Osteoblast (primary cell): ENCODE measurements at regions not wholly inside any gene's neighbourhood (a gene's known extent, or its start where the extent isn't known, plus 50 kb on each side); places are given as distances from the start of the nearest gene placed in this dataset.

ENCODE experiments used
- DNase-seq: peaks from one replicate; pipeline ENCODE4 v3.0.0; 2011; ENCODE audit warnings: low spot score, mixed read lengths; ENCODE audit not compliant: insufficient read length; ENCODE audit errors: missing footprints
- H2AFZ ChIP-seq: 2 replicates; pipeline ENCODE4 v1.6.0; 2011; ENCODE audit warnings: mild to moderate bottlenecking, low read length
- H3K27ac ChIP-seq: 2 replicates; pipeline ENCODE4 v1.5.1; 2011; ENCODE audit warnings: mild to moderate bottlenecking, low read depth, low read length, moderate library complexity
- H3K27me3 ChIP-seq: 2 replicates; pipeline ENCODE4 v1.6.0; 2012; ENCODE audit warnings: mild to moderate bottlenecking, control low read depth, inconsistent platforms, low read length, moderate library complexity; ENCODE audit not compliant: insufficient read depth
- H3K36me3 ChIP-seq: 2 replicates; pipeline ENCODE4 v1.5.1; 2011; ENCODE audit warnings: mild to moderate bottlenecking, low read length, control low read depth, moderate library complexity; ENCODE audit not compliant: insufficient read depth
- H3K4me1 ChIP-seq: 2 replicates; pipeline ENCODE4 v1.5.1; 2011; ENCODE audit warnings: mild to moderate bottlenecking, low read length, control low read depth, moderate library complexity; ENCODE audit not compliant: insufficient read depth
- H3K4me2 ChIP-seq: 2 replicates; pipeline ENCODE4 v1.6.0; 2011; ENCODE audit warnings: mild to moderate bottlenecking, low read length; ENCODE audit not compliant: insufficient read depth
- H3K4me3 ChIP-seq: fragments of 200-600 bp; sonication (generic); 3 replicates; pipeline ENCODE4 v1.5.1; 2012; ENCODE audit warnings: mild to moderate bottlenecking, low read length, inconsistent platforms; ENCODE audit not compliant: insufficient read depth
- H3K79me2 ChIP-seq: 2 replicates; pipeline ENCODE4 v1.6.0; 2012; ENCODE audit warnings: mild to moderate bottlenecking, low read length, control low read depth, inconsistent platforms; ENCODE audit not compliant: insufficient read depth
- H3K9me3 ChIP-seq: 2 replicates; pipeline ENCODE4 v1.5.1; 2011; ENCODE audit warnings: low read depth, low read length, control low read depth
- H4K20me1 ChIP-seq: 2 replicates; pipeline ENCODE4 v1.6.0; 2012; ENCODE audit warnings: mild to moderate bottlenecking, low read length, control low read depth; ENCODE audit not compliant: insufficient read depth
- TF ChIP-seq, protein P1 (sequence below): IDR thresholded peaks from 2 replicates; pipeline ENCODE4 v1.5.1; 2011; ENCODE audit warnings: mild to moderate bottlenecking, low read depth, low read length, moderate library complexity; ENCODE audit errors: extremely low read depth

- no peaks in the 10 kb centered on the region for H3K36me3 ChIP-seq
- no peaks in the 10 kb centered on the region for H3K79me2 ChIP-seq
- TF ChIP-seq, protein P1, sequence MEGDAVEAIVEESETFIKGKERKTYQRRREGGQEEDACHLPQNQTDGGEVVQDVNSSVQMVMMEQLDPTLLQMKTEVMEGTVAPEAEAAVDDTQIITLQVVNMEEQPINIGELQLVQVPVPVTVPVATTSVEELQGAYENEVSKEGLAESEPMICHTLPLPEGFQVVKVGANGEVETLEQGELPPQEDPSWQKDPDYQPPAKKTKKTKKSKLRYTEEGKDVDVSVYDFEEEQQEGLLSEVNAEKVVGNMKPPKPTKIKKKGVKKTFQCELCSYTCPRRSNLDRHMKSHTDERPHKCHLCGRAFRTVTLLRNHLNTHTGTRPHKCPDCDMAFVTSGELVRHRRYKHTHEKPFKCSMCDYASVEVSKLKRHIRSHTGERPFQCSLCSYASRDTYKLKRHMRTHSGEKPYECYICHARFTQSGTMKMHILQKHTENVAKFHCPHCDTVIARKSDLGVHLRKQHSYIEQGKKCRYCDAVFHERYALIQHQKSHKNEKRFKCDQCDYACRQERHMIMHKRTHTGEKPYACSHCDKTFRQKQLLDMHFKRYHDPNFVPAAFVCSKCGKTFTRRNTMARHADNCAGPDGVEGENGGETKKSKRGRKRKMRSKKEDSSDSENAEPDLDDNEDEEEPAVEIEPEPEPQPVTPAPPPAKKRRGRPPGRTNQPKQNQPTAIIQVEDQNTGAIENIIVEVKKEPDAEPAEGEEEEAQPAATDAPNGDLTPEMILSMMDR: no peak
- no peaks in the 10 kb centered on the region for H3K4me1 ChIP-seq
- H3K27ac ChIP-seq: no peak overlapping the region
- no peaks in the 10 kb centered on the region for H4K20me1 ChIP-seq
- H3K9me3 ChIP-seq: no peaks in the 10 kb centered on the region
- H3K4me3 ChIP-seq: no peak overlapping the region
- H3K27me3 ChIP-seq: no peaks in the 10 kb centered on the region
- no peak overlapping the region for H3K4me2 ChIP-seq
- H2AFZ ChIP-seq: no peak overlapping the region
- DNase-seq: no peak
Observed at GRCh38 chr2:180261976-180262375, 254.9 kb upstream of the CWC22 start.

DNA sequence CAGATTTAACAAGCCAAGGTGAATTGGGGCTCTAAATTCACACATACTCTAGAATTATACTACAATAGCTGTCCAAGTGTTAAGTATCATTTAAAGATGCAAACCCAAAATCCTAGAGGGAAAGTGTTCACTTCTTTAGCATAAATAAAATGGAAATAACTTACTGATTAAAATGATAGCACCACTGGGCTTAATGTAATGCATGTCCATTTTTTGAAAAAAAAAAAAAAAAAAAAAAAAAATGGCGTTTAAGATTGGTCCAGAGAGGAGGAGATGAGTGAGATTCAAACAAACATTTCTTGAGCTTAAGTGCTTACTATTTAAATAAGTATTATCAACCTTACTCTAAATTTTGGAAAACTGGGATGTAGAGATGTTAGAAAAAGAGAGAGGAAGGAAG is 251.5 kb upstream of the CWC22 start:
- Histone ChIP-seq H4K20me1 (no peaks in the 10 kb centered on the region), H3K4me3 (no peak overlapping the region), H3K27me3 (no peaks in the 10 kb centered on the region), H3K36me3 (no peaks in the 10 kb centered on the region), H3K4me1 (no peaks in the 10 kb centered on the region), H3K4me2 (no peak overlapping the region), H3K27ac (no peak overlapping the region), H3K79me2 (no peaks in the 10 kb centered on the region), H3K9me3 (no peaks in the 10 kb centered on the region), H2AFZ (no peak overlapping the region)
- TF ChIP-seq, protein P1: no peak
- no peak for DNase-seq

DNA sequence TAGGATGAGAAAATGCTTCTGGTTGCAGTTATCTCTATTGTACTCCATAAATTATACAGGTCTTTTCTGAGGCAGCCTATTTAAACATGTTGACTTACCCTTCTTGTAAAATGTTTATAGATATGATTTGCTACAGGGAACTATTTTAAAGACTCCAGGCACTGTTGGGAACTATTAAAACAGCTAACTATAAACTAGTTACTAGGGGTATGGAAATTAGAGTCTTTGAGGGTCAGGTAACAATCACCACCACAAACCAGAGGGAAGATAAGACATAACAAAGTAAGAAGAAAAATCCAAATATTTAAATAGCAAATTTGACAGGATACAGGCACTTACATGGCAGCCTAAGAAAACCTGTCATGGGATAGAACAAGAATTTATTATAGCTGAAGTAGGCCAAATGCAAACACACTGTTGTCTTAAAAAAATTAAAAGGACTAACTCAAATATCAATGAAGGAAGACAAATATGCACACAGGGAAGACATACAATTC is 251.0 kb upstream of the CWC22 start:
- Histone ChIP-seq H3K4me2 (no peak overlapping the region), H4K20me1 (no peaks in the 10 kb centered on the region), H3K36me3 (no peaks in the 10 kb centered on the region), H3K4me1 (no peaks in the 10 kb centered on the region), H2AFZ (no peak overlapping the region), H3K9me3 (no peaks in the 10 kb centered on the region), H3K27ac (no peak overlapping the region), H3K79me2 (no peaks in the 10 kb centered on the region), H3K4me3 (no peak overlapping the region), H3K27me3 (no peaks in the 10 kb centered on the region)
- no peak for DNase-seq
- TF ChIP-seq, protein P1: no peak

- Histone ChIP-seq H3K4me2 (no peak overlapping the region), H4K20me1 (no peaks in the 10 kb centered on the region), H2AFZ (no peak overlapping the region), H3K27ac (no peak overlapping the region), H3K79me2 (no peaks in the 10 kb centered on the region), H3K4me3 (no peak overlapping the region), H3K36me3 (no peaks in the 10 kb centered on the region), H3K27me3 (no peaks in the 10 kb centered on the region), H3K9me3 (no peaks in the 10 kb centered on the region), H3K4me1 (no peaks in the 10 kb centered on the region)
- no peak for DNase-seq
- TF ChIP-seq, protein P1: no peak
Observed at GRCh38 chr2:180257247-180257646, 250.2 kb upstream of the CWC22 start.
